Thyroid gland (tissue), 4 donors: ENCODE measurements at regions not wholly inside any gene's neighbourhood (a gene's known extent, or its start where the extent isn't known, plus 50 kb on each side); places are given as distances from the start of the nearest gene placed in this dataset.

Experiments used
- POLR2A ChIP-seq, 2 donors: fragments of 450-650 bp; IDR thresholded peaks; one replicate each; pipeline ENCODE4 v1.6.1; 2017; ENCODE audit warnings: antibody characterized with exemption in 2 of 2, mild to moderate bottlenecking in 2 of 2, moderate library complexity in 1 of 2
- TF ChIP-seq, protein P1 (sequence below), 6 experiments: fragments of 200-600 bp in 3 of 6; fragments of 450-650 bp in 3 of 6; sonication (generic) in 3 of 6; IDR thresholded peaks; one replicate each; pipeline ENCODE4 v1.5.1; 2016 to 2019; ENCODE audit warnings: antibody characterized with exemption in 6 of 6, mild to moderate bottlenecking in 2 of 6, inconsistent platforms in 1 of 6, moderate library complexity in 1 of 6

DNA sequence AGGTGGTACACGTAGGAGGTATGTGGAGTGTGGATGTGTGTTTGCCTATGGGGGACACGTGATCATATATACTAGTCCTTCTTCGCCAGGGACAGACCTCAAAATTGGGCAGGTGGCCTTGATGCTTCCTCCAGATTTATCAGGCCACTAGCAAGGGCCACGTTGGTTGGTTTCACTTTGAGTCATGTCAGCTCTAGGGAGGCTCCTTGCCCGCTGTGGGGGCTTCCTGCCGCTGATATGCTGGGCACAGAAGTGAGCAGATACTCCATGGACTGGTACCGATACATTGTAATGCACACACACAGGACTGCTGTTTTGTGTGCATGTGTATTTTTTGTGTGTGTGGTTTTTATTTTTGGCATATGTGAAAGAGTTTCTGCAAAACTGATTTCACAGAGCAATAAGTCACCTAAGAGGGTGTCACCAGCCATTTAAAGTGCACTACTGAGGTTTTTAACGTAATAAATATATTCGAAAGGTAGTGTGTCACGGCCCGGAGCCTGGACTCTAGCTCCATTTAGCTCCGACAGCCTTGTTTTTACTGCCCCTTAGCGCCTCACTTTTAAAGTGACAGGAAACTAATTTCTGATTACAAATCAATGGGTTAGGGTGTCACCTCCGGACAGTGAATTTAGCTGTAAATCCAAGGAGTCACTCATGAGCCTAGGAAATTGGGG, 605.5 kb upstream of the SALL1 start:
- TF ChIP-seq, protein P1, sequence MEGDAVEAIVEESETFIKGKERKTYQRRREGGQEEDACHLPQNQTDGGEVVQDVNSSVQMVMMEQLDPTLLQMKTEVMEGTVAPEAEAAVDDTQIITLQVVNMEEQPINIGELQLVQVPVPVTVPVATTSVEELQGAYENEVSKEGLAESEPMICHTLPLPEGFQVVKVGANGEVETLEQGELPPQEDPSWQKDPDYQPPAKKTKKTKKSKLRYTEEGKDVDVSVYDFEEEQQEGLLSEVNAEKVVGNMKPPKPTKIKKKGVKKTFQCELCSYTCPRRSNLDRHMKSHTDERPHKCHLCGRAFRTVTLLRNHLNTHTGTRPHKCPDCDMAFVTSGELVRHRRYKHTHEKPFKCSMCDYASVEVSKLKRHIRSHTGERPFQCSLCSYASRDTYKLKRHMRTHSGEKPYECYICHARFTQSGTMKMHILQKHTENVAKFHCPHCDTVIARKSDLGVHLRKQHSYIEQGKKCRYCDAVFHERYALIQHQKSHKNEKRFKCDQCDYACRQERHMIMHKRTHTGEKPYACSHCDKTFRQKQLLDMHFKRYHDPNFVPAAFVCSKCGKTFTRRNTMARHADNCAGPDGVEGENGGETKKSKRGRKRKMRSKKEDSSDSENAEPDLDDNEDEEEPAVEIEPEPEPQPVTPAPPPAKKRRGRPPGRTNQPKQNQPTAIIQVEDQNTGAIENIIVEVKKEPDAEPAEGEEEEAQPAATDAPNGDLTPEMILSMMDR (IDR thresholded peaks at IDR 0.05), result peak in 2 of 6 experiments; percentile 24 to 36
- no peak for TF ChIP-seq POLR2A (IDR thresholded peaks at IDR 0.05)
